ENCODE measurements at regions not wholly inside any gene's neighbourhood (a gene's known extent, or its start where the extent isn't known, plus 50 kb on each side); places are given as distances from the start of the nearest gene placed in this dataset.

DNA sequence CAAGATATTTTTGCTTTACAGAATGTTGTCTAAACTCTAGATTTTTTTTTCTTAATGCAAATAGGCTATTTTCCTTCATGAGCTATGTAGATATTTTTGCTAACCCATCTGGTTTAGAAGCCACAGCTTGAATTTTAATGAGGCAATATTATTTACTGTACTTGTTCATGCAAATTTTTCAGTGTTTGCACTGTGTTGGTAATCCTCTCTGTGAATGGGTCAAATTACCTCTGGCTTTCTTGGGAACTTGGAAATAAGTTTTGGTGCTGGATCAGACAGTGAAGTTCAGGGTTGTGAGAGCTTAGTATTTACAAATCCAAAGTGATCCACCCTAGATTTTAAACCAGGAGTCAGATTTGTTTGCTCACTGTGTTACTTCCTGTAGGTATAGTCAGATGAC, 686.9 kb downstream of the NXPH1 start:
- TF ChIP-seq GATA2 (IDR thresholded peaks at IDR 0.05; ENCODE audit: low read depth, low read length) (no peak), GATA3 (IDR thresholded peaks at IDR 0.05; ENCODE audit: low read depth, low read length) (no peak)
